ENCODE measurements at regions not wholly inside any gene's neighbourhood (a gene's known extent, or its start where the extent isn't known, plus 50 kb on each side); places are given as distances from the start of the nearest gene placed in this dataset.
A peak's percentile ranks its signal among the peaks of the same experiment; 100 is the strongest.

DNA sequence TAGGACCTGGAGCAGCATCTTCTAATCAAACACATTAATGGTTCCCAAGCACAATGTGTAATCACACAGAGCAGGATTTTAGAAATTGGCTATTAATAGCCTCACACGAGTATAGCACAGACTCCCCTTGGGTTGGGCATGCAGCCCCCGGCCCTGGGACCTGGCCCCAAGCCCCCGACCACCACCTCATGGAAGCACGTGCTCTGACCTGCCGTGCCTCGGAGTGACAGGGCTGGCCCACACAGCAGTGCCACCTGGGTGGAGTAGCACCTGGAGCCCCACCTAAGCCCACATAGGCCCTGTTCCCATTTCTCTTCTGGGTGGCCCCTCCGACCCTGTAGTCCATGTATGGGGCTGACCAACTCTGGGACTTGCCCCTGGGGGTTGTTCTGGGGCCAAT is 171.8 kb downstream of the TTLL2 start:
- DNase-seq (ENCODE audit: low read depth), result no peak
- no peak overlapping the region for H3K4me3 ChIP-seq (replicated peaks; ENCODE audit: low read depth, low read length)
- no peak for TF ChIP-seq CTCF (IDR thresholded peaks at IDR 0.05; ENCODE audit: low read length, missing control alignments)

DNA sequence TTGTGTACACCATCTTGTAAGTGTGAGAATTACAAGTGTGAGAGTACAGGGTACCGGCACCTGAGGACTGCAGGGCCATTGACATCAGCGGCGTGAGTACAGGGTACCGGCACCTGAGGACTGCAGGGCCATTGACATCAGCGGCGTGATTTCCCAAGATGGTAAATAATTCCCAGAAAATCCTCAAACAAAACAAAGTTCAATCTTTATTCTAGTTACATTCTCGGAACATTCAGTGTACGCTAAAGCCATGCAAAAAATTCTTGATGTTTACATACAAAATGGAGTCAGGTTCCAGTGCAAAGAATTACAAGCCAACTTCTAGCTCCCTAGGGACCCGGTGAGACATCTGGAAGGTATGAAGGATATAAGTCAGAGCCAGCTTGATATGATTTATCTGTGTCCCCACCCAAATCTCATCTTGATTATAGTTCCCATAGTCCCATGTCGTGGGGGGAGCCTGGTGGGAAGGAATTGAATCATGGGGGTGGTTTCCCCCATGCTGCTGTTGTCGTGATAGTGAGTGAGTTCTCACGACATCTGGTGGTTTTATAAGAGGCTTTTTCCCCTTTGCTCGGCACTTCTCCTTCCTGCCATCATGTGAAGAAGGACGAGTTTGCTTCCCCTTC is 172.7 kb downstream of the TTLL2 start:
- TF ChIP-seq CTCF (IDR thresholded peaks at IDR 0.05; ENCODE audit: low read length, missing control alignments), result no peak
- DNase-seq (ENCODE audit: low read depth), result no peak
- H3K4me3 ChIP-seq (replicated peaks; ENCODE audit: low read depth, low read length), result no peak overlapping the region

- TF ChIP-seq CTCF (IDR thresholded peaks at IDR 0.05; ENCODE audit: low read length, missing control alignments), result no peak
- DNase-seq (ENCODE audit: low read depth), result no peak
- no peak overlapping the region for H3K4me3 ChIP-seq (replicated peaks; ENCODE audit: low read depth, low read length)
Observed at GRCh38 chr6:167499161-167499660, 174.3 kb downstream of the TTLL2 start.

- no peak overlapping the region for H3K4me3 ChIP-seq (replicated peaks; ENCODE audit: low read depth, low read length)
- no peak for DNase-seq (ENCODE audit: low read depth)
- TF ChIP-seq CTCF (IDR thresholded peaks at IDR 0.05; ENCODE audit: low read length, missing control alignments), result no peak
Observed at GRCh38 chr6:167500961-167501360, 176.1 kb downstream of the TTLL2 start.

- peak; percentile 33 for TF ChIP-seq CTCF (IDR thresholded peaks at IDR 0.05; ENCODE audit: low read length, missing control alignments)
- peak; percentile 33 for DNase-seq (ENCODE audit: low read depth)
Observed at GRCh38 chr6:167501831-167502385, 177.0 kb downstream of the TTLL2 start.

GRCh38 chr6:167502471-167502870 is 177.6 kb downstream of the TTLL2 start:
- TF ChIP-seq CTCF (IDR thresholded peaks at IDR 0.05; ENCODE audit: low read length, missing control alignments), result no peak
- no peak for DNase-seq (ENCODE audit: low read depth)
- H3K4me3 ChIP-seq (replicated peaks; ENCODE audit: low read depth, low read length), result no peak overlapping the region

More at GRCh38 chr6:167501831-167502385, 177.0 kb downstream of the TTLL2 start:
- H3K4me3 ChIP-seq (replicated peaks; ENCODE audit: low read depth, low read length), result no peak overlapping the region

Data from fibroblast of pulmonary artery (primary cell).